Epithelial cell of esophagus (primary cell): ENCODE measurements at regions not wholly inside any gene's neighbourhood (a gene's known extent, or its start where the extent isn't known, plus 50 kb on each side); places are given as distances from the start of the nearest gene placed in this dataset.

Source experiments
- DNase-seq: peaks from one replicate; pipeline ENCODE4 v3.0.0; 2010; ENCODE audit warnings: low read depth
- H3K4me3 ChIP-seq: 2 replicates; pipeline ENCODE4 v1.5.1; 2011; ENCODE audit warnings: mild to moderate bottlenecking, low read length, control low read depth
- TF ChIP-seq, protein P1 (sequence below): IDR thresholded peaks from 2 replicates; pipeline ENCODE4 v1.5.1; 2011; ENCODE audit warnings: low read depth, mild to moderate bottlenecking, low read length, control low read depth, inconsistent platforms; ENCODE audit not compliant: insufficient read depth; ENCODE audit errors: missing control alignments

DNA sequence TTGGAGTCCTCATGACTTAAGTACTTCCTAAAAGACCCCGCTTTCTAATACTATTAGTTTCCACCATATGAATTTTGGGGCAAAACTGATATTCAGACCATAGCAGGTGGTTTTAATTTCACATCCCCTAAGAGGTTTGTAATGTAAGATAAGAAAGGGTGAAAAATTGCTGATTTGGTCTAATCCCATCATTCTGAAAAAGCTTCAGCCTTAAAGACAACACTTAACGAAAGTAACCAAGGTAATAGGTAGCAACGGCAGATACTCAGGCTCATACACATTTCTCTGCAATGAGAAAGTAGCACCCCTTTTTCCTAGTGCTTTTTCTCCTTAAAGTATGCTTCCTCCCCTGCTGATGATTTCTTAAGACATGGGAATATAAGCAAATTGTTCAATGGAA is 376.9 kb upstream of the LYPLAL1 start:
- no peak for DNase-seq
- TF ChIP-seq, protein P1, sequence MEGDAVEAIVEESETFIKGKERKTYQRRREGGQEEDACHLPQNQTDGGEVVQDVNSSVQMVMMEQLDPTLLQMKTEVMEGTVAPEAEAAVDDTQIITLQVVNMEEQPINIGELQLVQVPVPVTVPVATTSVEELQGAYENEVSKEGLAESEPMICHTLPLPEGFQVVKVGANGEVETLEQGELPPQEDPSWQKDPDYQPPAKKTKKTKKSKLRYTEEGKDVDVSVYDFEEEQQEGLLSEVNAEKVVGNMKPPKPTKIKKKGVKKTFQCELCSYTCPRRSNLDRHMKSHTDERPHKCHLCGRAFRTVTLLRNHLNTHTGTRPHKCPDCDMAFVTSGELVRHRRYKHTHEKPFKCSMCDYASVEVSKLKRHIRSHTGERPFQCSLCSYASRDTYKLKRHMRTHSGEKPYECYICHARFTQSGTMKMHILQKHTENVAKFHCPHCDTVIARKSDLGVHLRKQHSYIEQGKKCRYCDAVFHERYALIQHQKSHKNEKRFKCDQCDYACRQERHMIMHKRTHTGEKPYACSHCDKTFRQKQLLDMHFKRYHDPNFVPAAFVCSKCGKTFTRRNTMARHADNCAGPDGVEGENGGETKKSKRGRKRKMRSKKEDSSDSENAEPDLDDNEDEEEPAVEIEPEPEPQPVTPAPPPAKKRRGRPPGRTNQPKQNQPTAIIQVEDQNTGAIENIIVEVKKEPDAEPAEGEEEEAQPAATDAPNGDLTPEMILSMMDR: no peak
- no peak overlapping the region for H3K4me3 ChIP-seq

DNA sequence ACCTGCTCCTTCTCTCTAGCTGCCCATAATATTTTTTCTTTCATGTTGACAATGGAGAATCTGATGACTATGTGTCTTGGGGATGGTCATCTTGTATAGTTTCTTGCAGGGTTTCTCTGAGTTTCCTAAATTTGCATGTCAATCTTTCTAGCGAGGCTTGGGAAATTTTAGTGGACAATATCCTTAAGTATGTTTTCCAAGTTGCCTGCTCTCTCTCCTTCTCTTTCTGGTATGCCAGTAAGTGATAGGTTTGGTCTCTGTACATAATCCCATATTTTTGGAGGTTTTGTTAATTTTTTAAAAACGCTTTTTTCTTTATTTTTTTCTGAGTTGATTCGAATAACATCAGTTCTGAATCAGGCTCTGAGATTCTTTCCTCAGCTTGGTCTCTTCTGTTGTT is 370.9 kb upstream of the LYPLAL1 start:
- no peak for DNase-seq
- TF ChIP-seq, protein P1: no peak

GRCh38 chr1:218803351-218803997 is 370.2 kb upstream of the LYPLAL1 start:
- DNase-seq: no peak
- TF ChIP-seq, protein P1: no peak
- no peak overlapping the region for H3K4me3 ChIP-seq

More for the DNA sequence above, 370.9 kb upstream of the LYPLAL1 start:
- H3K4me3 ChIP-seq: no peak overlapping the region

- TF ChIP-seq, protein P1: no peak
- no peak overlapping the region for H3K4me3 ChIP-seq
- DNase-seq: peak; percentile 69
Observed at GRCh38 chr1:218804014-218804785, 369.5 kb upstream of the LYPLAL1 start.

DNA sequence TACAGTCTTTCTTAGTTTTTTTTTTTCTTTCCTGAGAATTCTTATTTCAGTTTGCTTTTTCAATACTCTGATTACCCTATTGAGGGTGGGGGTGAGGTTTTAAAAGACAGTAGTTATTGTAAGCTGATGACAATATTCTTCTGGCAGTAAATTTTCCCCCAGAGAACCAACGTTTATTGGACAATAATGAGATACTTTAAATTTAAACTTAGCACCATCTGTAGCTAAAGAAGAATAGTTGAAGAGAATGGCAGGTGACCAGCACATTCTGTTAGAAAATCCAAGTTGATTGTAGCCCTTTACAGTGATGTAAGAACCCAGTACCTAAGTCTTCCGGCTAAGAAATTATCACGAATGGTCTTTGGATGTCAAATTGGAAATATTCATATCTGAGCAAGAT is 364.6 kb upstream of the LYPLAL1 start:
- TF ChIP-seq, protein P1: no peak

GRCh38 chr1:218809625-218810024 is 364.1 kb upstream of the LYPLAL1 start:
- no peak for DNase-seq
- no peak overlapping the region for H3K4me3 ChIP-seq
- TF ChIP-seq, protein P1: no peak

More for the DNA sequence above, 364.6 kb upstream of the LYPLAL1 start:
- no peak for DNase-seq
- H3K4me3 ChIP-seq: no peak overlapping the region
